SW480 (cell line): ENCODE measurements at regions not wholly inside any gene's neighbourhood (a gene's known extent, or its start where the extent isn't known, plus 50 kb on each side); places are given as distances from the start of the nearest gene placed in this dataset.
"Not testable (repeated sequence)": the region's sequence is repeated elsewhere in the genome, so short reads cannot be mapped to it uniquely, and the experiment has no call there.

Source experiments
- DNase-seq: peaks from one replicate; pipeline ENCODE4 v3.0.0-alpha.2; 2016; ENCODE audit warnings: low spot score

DNA sequence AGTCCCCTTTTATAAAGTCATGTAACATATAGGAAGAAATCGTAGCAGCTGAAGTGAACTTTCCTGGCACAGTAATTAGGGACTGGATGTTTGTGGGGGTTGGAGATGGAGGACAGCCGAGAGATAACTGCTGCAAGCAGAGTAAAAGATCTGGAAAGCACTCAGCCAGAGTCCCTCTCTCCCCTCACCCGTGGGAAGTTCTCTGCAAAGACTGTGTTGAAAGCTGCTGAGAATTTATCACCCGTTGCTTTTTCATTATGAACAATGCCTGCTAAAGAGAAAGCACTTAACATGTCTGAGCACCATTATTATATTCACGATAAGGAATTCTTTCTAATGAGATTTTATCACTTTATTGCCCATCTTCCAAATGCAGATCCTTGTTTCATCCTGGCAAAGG lies 248.8 kb downstream of the SHOX2 start:
- no peak for DNase-seq

DNA sequence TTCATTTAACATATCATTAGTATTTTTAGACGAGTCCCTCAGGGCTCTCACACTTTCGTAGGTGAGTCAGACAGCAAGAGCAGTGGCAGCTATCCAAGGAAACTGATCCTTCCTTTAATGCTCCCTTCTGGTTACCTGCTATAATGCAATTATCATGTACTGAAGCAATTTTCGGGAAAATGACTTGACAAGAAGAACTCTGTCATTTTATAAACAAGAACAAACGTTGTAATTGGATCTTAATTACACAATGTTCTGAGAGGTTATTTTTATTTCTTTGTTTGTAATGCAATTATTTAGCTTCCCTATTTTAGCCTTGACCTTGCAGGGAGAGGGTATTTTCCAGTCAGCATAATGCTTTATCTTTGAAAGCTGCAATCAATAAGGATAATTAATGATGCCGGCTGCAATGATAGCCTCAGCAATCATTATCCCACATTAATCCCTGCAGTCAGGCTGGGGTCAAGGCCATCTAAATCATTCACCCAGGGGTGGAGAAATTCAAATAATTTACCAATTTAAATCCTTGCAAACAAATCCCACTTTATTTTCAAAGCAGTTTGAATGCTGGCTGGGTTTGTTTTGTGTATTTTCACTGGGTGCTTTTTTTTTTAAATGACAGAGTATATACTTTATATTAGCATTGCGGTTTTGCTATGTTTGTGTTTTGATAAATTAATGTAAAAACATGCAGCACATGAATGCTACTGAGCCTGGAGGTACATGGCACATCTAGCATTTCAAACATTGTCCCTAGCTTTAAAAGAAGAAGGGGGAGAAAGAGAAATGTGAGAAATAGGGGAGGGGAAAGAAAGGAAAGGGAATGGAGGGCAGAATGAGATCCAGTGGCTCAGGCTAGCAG lies 249.9 kb downstream of the SHOX2 start:
- no peak for DNase-seq

DNA sequence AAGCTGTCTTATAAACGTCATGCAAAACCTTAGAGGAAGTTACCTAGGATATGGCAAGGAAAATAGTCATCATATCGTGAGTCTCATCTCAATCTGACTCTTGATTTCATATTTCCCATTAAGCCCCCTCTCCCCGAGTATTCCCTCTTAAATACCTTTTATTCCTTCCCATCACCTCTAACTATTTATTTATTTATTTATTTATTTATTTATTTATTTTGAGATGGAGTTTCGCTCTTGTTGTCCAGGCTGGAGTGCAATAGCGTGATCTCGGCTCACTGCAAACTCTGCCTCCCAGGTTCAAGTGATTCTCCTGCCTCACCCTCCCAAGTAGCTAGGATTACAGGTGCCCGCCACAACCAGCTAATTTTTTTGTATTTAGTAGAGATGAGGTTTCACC lies 260.4 kb downstream of the SHOX2 start:
- not testable (repeated sequence) for DNase-seq

DNA sequence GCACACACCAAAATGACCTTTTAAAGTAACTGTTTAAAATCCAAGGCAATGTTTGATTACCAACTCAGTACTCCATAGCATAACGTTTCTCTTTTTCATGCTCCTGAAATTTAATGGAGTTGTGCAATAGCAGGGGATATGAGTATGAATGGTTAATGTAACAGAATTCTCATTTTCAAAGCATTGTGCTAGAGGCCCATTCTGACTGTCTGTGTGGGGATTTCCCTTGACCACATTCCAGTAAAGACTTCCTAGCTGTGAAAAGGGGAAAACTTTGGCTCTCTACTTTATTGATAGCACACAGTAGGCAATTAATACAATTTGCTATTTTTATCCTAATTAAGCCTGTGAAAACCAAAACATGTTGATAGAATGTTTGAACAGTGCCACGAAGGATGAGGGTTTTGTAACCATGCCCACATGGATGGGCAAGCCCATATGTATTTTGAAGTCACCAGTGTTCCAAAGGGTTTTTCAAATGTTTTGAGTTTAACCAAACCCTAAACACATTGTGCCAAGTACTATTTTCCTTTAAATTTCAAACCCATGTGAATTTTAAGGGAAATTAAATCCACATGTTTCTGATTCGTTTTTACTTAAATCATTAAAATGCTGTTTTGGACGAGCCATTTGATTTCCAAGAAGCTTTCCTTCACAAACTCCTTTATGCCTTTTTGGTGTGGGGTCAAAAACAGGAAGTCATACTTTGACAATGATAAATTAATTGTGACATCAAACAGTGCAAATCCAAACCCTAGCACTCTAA lies 261.2 kb downstream of the SHOX2 start:
- DNase-seq = no peak

DNA sequence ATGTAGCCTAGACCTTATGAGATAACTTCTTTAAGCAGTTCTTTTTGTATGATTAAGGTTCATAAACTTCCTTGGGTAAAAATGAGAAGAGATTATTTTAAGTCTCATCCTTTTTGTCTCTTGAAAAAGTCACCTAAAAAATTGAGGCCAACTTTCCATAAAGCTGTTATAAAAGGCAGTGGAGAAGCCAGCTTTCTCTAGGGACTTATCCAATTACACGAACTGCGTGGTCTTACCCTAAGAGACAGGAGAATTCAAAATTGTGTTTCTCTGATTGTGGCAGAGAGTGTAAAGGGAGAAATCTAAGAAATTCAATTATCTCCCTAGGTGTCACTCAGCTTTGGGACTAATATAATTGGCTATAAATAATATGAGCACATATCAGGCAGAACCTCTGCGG lies 262.0 kb downstream of the SHOX2 start:
- DNase-seq = no peak

DNA sequence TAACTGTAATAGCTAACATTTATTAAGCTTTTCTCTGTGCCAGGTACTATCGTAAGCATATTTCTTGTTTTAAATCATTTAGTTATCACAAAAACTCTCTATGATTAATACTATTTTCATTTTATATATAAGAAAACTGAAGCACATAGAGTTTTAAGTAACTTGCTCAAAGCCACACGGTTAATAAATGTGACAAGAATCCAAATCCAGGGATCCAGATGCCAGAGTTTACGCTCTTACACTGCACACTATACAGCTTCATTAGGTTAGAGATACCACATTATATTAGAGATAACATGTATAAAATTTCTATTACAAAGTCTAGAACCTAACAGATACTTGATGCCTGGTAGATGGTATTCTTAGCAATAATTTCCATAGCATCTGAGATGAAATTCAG lies 265.2 kb downstream of the SHOX2 start:
- DNase-seq = no peak

DNA sequence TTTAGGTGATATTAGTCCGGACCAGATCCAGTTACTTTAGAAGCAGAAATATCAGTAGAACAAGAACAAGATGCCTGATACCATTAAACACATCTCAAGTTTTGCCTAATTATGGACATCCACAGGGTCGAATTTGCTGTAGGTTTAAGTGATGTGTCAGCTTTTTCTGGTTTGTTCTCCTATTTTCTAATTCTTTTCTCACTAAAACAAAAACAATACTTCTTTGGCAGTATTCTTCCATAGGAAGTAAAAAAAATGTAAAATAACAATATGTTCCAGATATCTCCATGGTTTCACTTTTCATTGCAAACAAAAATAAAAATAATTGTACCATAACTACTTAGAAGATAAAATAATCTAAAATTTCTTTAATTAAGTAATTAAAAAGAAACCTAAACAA lies 265.7 kb downstream of the SHOX2 start:
- no peak for DNase-seq

DNA sequence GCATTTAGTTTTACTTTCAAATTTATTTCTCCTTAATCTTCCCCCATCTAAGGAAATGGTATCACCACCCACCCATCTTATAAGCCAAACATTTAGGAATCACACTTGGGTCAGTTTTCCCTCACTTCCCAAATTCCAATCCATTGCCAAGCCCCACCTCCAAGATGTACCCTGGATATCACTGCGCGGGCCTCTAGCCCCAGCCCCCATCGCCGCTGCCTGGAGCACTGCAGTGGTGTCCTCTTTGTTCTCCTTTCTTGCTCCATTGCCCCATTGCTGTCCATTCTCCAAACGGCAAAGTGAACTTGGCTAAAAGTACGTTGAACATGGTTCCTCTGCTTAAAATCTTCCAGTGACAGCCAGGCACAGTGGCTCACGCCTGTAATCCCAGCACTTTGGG lies 267.8 kb downstream of the SHOX2 start:
- DNase-seq = no peak

DNA sequence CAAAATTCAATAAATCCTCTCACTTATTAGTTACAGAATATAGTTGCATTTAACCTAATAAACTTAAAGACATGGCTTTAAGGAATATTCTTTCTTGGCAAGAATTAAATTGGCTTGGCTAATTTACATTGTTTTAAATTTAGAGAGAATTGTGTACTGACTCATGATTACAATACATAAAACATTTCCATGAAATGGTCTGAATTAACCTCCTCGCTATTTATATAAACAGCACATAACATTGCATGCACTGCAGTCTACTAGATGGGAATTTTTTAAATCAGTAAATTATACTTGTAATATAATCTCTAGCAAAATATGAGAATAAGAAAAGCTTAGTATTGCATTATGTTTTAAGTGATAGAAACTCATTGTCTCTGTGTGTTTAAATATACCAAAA lies 268.9 kb downstream of the SHOX2 start:
- DNase-seq = no peak

DNA sequence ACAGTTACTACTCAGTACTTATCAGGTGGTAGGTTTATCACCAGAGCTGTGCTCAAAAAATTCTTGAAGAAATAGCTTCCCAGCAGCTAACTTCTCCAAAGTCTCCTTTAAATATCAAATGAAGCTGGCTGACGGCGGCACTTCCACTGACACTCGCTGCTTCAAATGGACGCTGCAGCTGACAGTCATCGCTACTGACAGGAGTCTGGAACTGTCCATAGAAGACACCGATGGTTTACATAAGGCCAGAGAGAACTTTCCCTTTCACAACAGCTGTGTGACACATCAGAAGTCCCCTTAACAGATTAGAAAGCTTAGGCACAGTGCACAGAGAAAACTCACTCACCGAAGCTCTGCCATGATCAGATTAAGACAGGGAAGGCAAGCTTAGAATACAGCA lies 270.2 kb downstream of the SHOX2 start:
- DNase-seq = no peak

DNA sequence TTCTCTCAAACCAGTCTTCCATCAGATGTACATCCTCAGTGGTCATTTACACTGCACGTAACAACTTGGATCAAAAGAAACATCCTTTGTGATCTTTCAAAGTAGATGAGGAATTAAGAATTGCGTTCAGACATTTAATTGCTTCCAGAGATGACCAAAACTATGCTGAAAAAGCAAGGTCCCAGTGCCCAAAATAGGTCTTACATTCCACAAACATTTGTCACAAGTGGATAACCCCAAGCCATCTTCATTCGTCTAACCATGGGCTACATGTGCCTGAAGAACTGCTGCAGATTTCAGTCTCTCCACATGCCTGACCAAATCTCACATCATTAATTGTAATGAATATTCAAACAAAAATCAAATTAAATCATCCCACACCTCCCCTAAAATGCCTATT lies 273.6 kb downstream of the SHOX2 start:
- no peak for DNase-seq

DNA sequence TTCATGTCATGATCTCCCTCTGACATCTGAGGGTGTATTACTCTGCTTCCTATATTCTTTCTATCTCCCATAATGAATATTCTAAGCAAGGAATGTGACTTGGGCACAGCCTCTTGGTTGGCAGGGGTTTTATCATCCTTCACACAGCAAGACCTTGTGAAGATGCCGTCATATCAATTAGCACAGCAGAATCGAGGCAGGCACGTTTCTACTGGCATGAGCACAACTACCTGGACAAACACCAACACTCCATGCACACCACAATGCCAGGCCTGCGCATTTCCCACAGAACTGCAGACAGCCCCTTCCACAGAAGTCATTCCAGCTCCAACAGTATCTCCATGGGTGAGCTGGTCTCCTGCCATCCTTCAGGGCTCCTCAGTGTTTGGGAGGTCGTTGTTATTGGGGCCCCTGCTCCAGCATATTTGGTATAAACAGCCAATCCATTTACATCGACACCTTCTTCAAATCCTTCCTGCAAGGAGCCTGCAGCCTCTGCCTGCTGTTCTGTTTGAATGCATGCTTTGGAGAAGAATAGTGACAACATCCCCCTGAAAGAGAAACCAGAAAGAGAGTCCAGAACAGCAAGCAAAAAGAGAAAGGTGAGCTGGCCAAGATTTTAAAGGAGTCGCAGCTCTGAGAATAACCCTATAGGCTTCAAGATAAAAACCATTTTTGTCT lies 275.5 kb downstream of the SHOX2 start:
- no peak for DNase-seq

DNA sequence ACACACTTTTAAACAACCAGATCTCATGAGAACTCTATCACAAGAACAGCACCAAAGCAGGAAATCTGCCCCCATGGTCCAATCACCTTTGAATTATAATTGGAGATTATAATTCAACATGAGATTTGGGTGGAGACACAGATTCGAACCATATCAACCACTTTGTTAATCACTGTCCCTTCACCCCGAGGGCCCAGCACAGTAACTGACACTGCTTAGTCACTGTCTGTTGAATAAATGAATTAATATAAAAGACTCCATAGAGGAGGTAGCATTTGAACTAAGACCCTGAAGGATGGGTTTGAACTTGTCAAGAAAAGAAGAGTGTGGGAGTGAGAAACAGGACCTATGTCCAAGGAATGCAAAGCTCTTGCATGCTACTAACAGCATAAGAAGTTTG lies 276.4 kb downstream of the SHOX2 start:
- DNase-seq = no peak

DNA sequence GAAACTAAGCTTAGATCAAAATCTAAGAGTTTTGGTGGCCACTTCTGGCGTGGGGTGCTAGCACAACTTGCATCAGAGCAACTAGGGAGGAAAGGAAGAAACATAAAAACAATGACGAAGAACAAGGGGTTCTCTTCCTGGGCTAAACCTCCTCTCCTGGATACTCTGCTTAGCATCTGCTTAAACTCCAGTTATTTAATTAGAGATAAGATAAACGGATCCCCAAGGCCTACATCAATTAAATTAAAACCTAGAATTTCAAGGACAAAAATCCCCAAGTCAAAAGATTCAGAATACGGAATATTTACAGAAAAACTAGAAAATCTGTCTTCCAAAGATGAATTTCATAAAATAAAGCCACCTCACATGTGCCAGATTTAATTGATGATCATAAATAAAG lies 281.9 kb downstream of the SHOX2 start:
- no peak for DNase-seq

DNA sequence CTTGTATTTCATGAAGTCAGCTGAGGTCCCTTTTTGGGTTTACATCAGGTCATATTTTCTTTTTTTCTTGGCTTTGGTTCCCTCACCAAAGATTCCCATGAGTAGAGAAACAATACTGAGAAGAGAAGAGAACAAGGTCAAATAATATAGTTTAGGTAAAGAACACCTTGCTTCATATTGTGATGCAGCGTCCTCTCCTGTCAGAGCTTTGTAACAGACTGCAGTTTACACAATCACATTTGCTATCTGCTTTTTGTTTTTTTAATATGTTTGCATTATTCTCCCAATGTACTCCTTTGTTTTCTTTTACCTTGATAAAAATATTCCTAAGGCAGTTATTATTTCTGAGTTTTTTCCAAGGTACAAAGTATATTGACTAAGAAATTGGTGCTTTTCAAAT lies 283.2 kb downstream of the SHOX2 start:
- no peak for DNase-seq

DNA sequence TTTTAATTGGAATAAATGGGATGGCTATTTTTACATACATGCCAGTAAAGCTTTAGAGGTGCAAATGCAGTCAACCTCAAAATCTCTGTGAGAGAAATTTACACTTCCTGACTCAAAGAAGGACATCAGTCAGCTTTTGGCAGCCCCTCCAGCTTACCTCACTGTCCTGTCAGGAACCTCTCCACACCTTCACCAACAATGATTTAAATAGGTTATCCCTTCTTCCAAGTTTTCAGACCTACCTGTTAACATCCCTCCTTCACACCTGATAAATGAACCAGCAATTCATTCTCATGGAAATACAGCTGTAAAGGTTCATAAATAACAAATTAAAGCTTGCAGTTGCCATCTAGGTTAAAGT lies 286.1 kb downstream of the SHOX2 start:
- DNase-seq = no peak

DNA sequence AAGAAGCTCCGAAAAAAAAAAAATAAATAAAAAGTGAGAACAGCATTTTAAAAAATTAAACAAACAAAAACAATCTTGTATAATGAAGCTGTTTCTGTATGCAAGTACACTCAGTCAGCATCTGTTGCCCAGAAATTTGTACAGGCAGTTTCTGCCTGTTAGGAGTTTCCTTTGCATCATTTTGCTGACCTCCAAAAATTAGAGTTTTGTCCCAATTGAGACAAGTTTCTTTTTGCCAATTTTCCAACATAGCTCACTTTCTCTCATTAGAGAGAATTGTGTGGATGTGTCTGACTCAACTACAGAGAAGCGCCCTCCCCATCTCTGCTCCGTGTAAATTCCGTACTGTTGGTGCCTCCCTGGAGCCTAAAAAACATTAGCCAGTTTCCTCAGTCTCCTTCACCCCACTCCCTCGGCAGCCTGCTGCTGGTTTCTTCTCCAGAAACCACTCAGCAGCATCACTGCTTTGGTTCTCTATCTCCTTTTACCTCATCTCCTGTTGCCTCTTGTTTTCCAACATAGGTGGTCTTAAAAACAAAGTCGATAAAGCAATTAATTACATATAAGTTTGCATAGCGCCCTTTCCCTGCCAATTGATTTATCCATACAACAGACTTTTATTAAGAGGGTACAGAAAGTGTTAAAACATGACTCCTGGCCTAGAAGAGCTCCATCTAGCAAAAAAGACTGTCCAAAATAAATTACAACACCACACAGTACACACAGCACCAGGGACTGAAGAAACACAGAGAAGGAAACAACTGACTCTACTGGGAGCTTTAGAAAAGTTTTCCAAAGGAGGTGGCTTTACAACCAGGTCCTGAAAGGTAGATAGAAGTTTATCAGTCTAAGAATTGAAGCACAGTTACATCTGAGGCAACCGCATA lies 286.7 kb downstream of the SHOX2 start:
- no peak for DNase-seq

DNA sequence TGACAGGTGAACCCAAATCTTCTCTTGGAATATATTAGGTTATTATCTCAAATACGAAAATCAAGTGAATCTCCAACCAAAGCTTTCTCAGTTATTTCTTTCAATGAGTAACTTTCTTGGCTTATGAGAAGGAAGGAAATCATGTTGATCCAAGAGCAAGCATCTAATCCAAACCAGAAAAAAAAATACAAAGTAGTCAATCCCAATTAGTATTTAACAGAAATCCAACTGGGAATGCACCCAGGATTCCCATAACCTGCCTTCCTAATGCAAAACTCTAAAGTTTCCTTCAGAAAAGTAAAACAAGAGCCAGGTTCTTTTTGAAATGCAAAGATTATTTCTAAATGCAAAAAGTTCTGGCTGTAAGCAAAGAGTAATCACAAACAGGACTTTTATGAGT lies 289.3 kb downstream of the SHOX2 start:
- DNase-seq = no peak

DNA sequence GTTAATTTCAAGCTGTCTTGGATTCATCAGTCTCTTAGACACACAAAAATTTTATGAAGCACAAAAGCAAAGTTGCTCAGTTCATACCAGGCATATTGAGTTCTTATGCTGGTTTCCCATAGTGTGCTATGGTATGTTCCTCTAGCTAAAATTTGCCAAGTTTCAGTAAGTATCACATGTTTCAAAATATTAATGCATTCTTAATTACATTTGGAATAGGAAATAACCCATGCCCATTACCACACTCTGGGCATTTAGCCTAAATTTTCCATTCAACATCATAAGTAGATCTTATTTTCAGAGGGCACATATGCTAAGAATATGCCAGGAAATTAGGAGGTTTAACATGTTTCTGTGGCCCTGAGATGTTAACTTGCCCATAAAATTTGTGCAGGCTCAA lies 289.9 kb downstream of the SHOX2 start:
- DNase-seq = no peak

DNA sequence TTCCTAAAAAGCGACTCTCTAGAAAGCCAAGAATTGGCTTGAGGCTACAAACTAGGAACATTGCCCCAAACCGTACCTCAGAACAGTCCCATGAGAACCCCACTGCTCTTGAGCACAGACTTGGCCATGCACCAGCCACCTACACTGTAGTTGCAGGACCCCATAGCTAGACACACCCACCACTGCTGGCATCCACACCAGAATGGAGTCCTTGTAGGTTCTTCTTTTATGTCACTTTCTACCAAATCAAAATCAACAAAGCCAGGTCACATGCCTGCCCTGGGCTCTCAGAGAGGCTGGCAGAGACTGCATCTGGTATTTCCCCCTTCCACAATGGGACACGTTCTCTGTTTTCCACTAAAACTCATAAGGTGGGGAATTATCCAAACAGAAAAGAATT lies 290.5 kb downstream of the SHOX2 start:
- no peak for DNase-seq

DNA sequence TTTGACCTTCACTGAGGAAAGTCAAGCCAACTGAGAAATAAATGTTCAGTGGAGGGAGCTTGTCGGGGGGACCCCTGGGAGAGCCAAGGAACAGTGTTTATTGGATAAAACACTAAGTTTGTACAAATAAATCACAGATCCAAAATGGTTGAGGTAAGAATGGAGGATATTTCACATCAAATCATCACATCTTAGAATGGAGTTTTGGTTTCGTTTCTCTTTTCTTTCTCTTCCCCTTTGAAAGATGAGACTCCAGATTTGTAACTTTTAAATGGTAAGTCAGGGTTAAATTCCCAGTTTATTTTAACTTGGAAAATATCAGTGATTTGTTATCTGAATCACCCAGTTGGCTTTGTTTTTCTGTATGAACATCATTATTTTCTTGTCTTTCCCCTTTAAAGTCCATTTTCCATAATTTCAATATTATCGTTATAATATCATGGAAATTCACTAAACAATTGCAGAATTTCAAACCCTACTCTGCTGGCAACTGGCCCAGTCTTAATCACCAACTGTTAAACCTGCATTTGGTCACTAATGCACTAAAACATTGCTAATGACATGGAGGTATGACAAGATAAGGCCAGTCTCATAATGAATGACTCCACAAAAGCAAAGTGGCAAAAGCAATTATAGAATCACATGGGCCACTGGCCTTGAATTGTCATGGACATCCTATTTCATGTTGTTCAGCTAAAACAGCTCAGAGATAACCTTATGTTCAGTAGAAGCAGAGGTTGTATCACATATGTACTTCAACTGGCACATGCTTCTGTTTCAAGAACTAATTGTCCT lies 295.1 kb downstream of the SHOX2 start:
- no peak for DNase-seq
